Astrocyte of the cerebellum (primary cell): ENCODE measurements at regions not wholly inside any gene's neighbourhood (a gene's known extent, or its start where the extent isn't known, plus 50 kb on each side); places are given as distances from the start of the nearest gene placed in this dataset.

Experiments used
- DNase-seq: peaks from one replicate; pipeline ENCODE4 v3.0.0-alpha.2; 2011; ENCODE audit warnings: low read depth
- H3K4me3 ChIP-seq: 2 replicates; pipeline ENCODE4 v1.5.1; 2011; ENCODE audit warnings: mild to moderate bottlenecking, low read depth, low read length, moderate library complexity
- CTCF ChIP-seq: IDR thresholded peaks from 2 replicates; pipeline ENCODE4 v1.5.1; 2012; ENCODE audit warnings: low read length, low read depth, moderate library complexity, mild to moderate bottlenecking; ENCODE audit errors: missing control alignments
- in situ Hi-C: cut with HindIII; loops from 2 replicates; pipeline ENCODE4 v1.10.0; 2017; ENCODE audit warnings: low sequenced_read_pairs

GRCh38 chr2:217749008-217749407 lies 253.8 kb downstream of the TNS1 start:
- no peak for TF ChIP-seq CTCF
- in situ Hi-C loops: no loop called here
- H3K4me3 ChIP-seq: no peak overlapping the region
- DNase-seq: no peak

DNA sequence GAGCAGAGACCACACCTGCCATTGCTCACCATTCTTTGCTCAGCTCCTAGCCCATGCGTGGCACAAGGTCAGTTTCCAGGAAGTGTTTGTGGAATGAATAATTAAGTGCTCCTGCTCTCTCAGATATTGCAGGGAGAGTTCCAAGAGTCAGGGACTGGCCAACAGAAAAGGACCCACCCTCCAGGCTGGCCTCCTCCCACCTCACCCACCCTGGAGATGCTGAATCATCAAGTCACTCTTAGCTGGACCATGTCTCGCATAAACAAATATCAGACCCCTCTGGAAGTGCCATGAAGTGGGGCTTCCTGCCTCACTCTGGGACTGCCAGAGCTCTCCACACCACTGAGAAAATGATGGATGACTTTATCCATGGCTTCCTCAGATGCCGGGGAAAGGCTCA lies 256.0 kb downstream of the TNS1 start:
- in situ Hi-C loops: no loop called here
- DNase-seq: no peak
- no peak for TF ChIP-seq CTCF
- no peak overlapping the region for H3K4me3 ChIP-seq

DNA sequence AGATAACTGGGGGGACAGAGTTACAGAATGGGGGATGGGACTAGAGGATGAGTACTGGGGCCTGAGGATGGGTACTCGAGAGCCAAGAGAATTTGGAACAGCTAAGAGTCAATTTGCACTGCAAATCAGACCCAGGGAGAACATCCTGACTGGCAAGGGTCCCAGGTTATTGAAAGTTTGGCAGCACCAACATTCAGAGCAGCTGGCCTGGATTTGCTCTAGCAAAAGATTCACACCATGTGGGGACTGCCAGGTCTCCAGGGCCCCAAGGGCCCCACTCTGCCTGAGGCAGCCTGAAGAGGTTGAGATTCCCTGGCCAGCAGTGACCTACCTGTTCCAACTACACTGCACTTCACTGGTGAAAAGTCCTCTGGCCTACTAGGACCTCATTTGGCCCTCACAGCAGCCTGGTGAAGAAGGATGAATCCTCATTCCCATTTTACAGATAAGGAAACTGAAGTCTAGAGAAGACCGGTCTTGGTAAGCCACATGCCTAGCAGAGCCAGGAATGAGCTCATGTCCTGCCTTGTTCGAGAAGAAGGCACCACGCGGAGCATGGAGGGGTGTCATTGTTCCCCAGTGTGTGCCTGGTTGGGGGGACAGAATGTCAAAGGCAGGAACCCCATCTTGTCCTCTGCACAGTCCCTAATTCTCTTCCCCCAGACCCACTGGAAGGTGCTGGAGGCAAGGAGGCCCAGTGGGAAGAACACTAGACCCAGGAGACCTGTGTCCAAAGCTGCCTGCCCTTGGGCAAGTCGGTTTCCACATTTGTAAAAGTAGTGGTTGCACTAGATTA lies 258.6 kb downstream of the TNS1 start:
- DNase-seq: no peak
- in situ Hi-C loops: no loop called here
- H3K4me3 ChIP-seq: no peak overlapping the region
- no peak for TF ChIP-seq CTCF

GRCh38 chr2:217743407-217743806 lies 259.4 kb downstream of the TNS1 start:
- H3K4me3 ChIP-seq: no peak overlapping the region
- no peak for DNase-seq
- in situ Hi-C loops: no loop called here
- TF ChIP-seq CTCF: no peak

DNA sequence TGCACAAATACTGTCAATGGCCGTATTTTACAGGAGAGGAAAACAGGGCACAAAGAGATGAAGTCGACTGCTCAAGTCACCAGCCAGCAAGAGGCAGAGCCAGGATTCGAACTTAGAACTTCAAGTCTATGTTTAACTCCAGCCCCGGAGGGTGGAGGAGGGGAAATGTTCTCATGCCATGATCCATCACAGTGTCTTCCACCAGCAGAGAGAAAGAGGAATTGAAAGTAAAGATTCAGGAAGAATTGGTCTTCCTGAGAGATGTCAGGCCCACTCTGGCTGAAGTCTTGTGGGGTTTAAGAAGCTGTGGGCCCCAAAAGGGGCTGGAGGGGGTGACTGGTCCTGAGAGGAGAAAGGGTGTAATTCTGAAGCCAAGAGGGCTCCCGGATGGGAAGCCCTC lies 260.0 kb downstream of the TNS1 start:
- no peak overlapping the region for H3K4me3 ChIP-seq
- DNase-seq: no peak
- in situ Hi-C loops: no loop called here
- no peak for TF ChIP-seq CTCF

- no peak overlapping the region for H3K4me3 ChIP-seq
- no peak for TF ChIP-seq CTCF
- in situ Hi-C loops: no loop called here
- DNase-seq: no peak
These were observed 260.5 kb downstream of the TNS1 start for GRCh38 chr2:217742276-217742675.
